ENCODE measurements at regions not wholly inside any gene's neighbourhood (a gene's known extent, or its start where the extent isn't known, plus 50 kb on each side); places are given as distances from the start of the nearest gene placed in this dataset.

GRCh38 chr1:208616776-208617175 lies 372.6 kb upstream of the PLXNA2 start:
- 65 to 87% (median 85%) methylated on average over 3 of the region's 3 CpGs for WGBS, 3 donors
- TF ChIP-seq EP300 (IDR thresholded peaks at IDR 0.05): no peak
- no peak for TF ChIP-seq POLR2A (IDR thresholded peaks at IDR 0.05)
- no peak for TF ChIP-seq CTCF (IDR thresholded peaks at IDR 0.05)
- no peak for DNase-seq
- Histone ChIP-seq H3K27ac (no peak overlapping the region), H3K36me3 (no peaks in the 10 kb centered on the region), H3K4me1 (ENCODE audit: insufficient read depth) (no peaks in the 10 kb centered on the region), H3K9me3 (no peaks in the 10 kb centered on the region), H3K27me3 (no peaks in the 10 kb centered on the region), H3K4me3 (no peak overlapping the region)
- intact Hi-C loops (cut with DNase I): loop anchor here in 1 of 4 donors (10.0 kb wide), 1 partner anchor 1358 kb away; no protein-coding TSS in a partner anchor

- H3K27me3 ChIP-seq: no peaks in the 10 kb centered on the region
- WGBS, 3 donors: 76 to 79% (median 77%) methylated on average over 7 of the region's 7 CpGs
- H3K9me3 ChIP-seq: peaks cover 0 to 4% of the 10 kb centered on the region in 2 donors
- TF ChIP-seq EP300 (IDR thresholded peaks at IDR 0.05) (no peak), POLR2A (IDR thresholded peaks at IDR 0.05) (no peak), CTCF (IDR thresholded peaks at IDR 0.05) (no peak)
- H3K4me3 ChIP-seq: no peak overlapping the region
- H3K36me3 ChIP-seq: no peaks in the 10 kb centered on the region
- intact Hi-C loops (cut with DNase I): no loop called here
- no peak for DNase-seq
- H3K27ac ChIP-seq: no peak overlapping the region
- H3K4me1 ChIP-seq (ENCODE audit: insufficient read depth): no peaks in the 10 kb centered on the region
Measured at GRCh38 chr1:208628022-208628914, 384.1 kb upstream of the PLXNA2 start.

- intact Hi-C loops (cut with DNase I): no loop called here
- no peak overlapping the region for H3K27ac ChIP-seq
- no peak for DNase-seq
- no peaks in the 10 kb centered on the region for H3K27me3 ChIP-seq
- H3K9me3 ChIP-seq: no peaks in the 10 kb centered on the region
- no peak for TF ChIP-seq EP300 (IDR thresholded peaks at IDR 0.05)
- no peak for TF ChIP-seq POLR2A (IDR thresholded peaks at IDR 0.05)
- no peak for TF ChIP-seq CTCF (IDR thresholded peaks at IDR 0.05)
- no peaks in the 10 kb centered on the region for H3K4me1 ChIP-seq (ENCODE audit: insufficient read depth)
- no peak overlapping the region for H3K4me3 ChIP-seq
- H3K36me3 ChIP-seq: no peaks in the 10 kb centered on the region
- 80 to 91% (median 87%) methylated on average over 8 of the region's 8 CpGs for WGBS, 3 donors
Measured at GRCh38 chr1:208631092-208631491, 386.9 kb upstream of the PLXNA2 start.

GRCh38 chr1:208631506-208631905 lies 387.3 kb upstream of the PLXNA2 start:
- Histone ChIP-seq H3K36me3 (no peaks in the 10 kb centered on the region), H3K9me3 (no peaks in the 10 kb centered on the region), H3K4me1 (ENCODE audit: insufficient read depth) (no peaks in the 10 kb centered on the region), H3K27me3 (no peaks in the 10 kb centered on the region), H3K27ac (no peak overlapping the region), H3K4me3 (no peak overlapping the region)
- no peak for TF ChIP-seq CTCF (IDR thresholded peaks at IDR 0.05)
- no peak for TF ChIP-seq POLR2A (IDR thresholded peaks at IDR 0.05)
- intact Hi-C loops (cut with DNase I): no loop called here
- DNase-seq: no peak
- WGBS, 3 donors: 79 to 81% (median 79%) methylated on average over 4 of the region's 4 CpGs
